HG03469 (cell line): ENCODE measurements at regions not wholly inside any gene's neighbourhood (a gene's known extent, or its start where the extent isn't known, plus 50 kb on each side); places are given as distances from the start of the nearest gene placed in this dataset.

Experiments
- ATAC-seq: cut with Tn5 transposase; IDR thresholded peaks from one replicate; pipeline ENCODE4 v1.9.1; 2021; ENCODE audit warnings: mild to moderate bottlenecking, moderate library complexity, moderate number of reproducible peaks; ENCODE audit not compliant: unreplicated experiment

DNA sequence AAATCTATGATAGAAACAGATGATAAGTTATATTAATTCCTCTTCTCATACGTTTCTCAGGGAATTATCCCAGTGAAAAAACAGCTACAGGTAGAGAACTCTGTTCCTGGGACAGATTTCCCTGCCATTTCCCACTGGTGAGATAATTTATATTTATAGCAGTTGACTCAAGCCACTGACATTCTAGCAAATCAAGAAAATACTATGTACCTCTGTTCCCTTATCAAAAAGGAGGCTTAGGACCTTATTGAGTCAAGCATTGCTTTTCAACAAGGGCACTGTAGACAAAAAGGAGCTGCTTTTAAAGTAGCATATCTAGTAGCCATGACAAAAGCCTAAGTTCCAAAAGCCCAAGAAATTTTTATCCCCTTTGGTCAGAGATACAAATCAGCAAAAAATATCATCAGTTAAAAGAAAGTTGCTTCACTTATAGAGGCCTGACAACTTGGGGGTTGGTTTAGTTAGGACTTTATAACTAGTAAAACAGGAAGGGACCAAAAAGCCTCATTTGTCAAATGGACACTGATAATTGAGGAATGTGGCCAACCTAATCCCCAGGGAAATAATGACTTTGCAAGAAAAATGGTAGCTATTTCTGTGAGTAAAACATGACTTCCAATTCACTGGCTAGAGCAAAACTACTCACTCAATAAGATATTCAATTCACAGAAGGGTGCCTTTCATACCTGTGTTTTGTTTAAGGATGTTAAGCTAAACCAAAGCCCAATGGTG is 652.5 kb downstream of the SLITRK1 start:
- ATAC-seq, result no peak

DNA sequence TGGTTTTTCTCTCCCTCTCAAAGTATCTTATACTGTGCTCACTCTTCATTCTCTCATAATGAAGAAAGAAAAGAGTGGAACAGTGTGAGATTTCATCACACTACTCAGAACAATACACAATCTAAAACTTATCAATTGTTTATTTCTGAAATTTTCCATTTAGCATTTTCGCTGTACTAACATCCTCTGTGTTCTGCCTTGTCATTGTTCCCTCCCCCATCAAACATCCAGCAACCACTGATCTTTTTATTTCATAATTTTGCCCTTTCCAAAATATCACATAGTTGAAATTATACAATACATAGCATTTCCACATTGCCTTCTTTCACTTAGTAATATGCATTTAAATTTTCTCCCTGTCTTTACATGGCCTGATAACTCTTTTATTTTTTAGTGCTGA is 658.7 kb downstream of the SLITRK1 start:
- ATAC-seq, result no peak

DNA sequence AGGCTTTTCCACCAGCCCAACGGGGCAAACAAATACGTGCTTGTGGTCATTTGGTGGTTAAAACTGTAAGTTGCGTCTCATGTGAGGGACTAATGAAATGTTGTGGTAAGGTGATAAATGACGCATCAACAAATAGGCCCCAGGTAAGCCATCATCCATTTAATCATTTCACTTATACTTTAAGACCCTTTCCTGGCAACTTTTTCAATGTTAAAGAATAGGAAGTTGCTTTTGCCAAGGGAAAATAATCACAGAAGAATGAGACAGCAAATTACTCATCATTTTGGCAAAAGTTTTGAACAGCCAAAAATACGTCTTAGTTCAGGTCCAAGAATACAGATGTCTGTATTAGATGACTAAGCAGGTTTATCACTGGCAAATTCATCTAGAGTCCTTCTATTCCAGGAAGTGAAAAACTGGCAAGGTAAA is 660.4 kb downstream of the SLITRK1 start:
- ATAC-seq, result no peak

DNA sequence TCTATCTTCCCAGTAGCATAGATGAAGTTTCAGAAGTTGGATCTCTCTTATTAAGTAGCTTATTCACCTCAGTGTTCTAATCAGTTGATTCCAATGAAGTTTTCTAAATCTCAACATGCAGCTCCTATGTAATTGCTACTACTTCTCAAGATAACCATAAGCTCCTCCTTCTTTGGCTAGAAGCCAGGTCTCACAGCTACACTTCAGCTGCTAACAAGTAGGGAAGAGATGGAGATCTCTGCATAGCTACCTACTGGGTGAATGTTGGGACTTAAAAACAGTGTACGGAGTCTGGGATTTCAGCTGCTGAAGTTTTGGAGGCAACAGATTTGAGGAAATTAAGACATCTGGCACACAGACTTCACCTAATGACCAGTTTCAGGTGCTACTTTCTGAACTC is 661.0 kb downstream of the SLITRK1 start:
- ATAC-seq, result no peak

DNA sequence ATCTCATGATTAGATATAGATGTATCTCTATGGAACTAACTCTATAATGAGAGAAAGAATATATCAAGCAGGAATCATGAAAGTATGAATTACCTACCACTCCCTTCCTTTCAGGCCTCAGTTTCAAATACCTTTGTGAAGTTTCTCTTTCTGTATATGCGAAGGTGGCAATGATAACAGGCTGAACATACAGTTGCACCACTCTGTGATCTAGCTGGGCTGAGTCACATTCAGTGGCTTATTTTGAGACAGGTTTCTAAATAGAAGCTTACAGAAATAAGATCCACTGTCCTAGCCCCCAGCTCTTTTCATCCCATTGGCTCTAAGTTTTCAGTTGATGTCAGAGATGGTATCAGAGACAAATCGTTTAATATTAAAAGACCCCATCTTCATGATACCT is 662.0 kb downstream of the SLITRK1 start:
- no peak for ATAC-seq

- no peak for ATAC-seq
These were observed 662.4 kb downstream of the SLITRK1 start for GRCh38 chr13:83219832-83220231.

GRCh38 chr13:83216479-83217245 is 665.6 kb downstream of the SLITRK1 start:
- no peak for ATAC-seq

DNA sequence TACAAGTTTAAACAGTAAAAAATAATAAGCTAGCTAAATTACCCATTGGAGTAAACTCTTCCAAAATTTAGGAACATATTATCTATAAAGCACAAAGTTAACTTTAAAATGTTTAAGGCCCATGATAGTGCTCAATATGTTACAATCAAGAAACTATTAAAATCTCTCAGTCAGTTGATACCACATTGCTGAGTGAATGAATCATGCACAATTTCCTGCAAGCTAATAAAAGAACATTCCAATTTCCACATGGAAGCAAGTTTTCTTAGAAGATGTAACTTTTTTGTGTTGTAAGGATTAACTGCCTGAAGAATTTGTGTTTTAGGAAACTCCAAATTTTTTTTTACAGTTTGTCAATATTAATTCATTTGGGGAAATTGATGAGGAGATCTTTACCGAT is 666.6 kb downstream of the SLITRK1 start:
- ATAC-seq, result no peak

DNA sequence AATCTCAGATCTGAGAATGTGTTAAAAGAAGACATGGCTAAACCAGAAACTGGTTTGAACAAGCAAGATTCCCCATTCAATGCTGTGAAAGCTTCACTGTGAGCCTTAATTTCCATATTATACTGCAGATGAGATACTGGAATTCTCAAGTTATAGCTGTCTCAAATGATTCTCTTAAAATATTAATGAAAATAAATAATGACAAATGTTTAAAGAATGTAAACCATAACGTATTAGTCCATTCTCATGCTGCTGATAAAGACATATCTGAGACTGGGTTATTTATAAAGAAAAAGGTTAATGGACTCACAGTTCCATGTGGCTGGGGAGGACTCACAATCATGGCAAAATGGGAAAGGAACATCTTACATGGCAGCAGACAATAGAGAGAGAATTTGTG is 667.8 kb downstream of the SLITRK1 start:
- no peak for ATAC-seq

GRCh38 chr13:83211301-83211700 is 671.0 kb downstream of the SLITRK1 start:
- ATAC-seq, result no peak

DNA sequence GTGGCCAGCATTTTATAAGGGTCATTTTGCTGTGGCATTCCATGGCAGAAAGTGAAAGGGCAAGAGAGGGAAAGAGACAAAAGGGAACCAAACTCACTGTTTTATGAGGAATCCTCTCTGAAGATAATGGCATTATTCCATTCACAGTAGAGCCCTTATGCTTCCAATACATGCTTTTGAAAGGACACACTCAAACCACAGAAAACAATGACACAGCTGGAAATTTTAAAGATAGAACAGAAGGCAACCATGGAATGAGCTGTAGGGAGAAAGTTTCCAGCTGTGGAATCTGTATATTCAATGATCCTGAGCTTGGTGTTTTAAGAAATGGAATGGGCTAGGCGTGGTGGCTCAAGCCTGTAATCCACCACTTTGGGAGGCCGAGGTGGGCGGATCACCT is 677.4 kb downstream of the SLITRK1 start:
- no peak for ATAC-seq

- no peak for ATAC-seq
These were observed 680.8 kb downstream of the SLITRK1 start for GRCh38 chr13:83201506-83201905.

GRCh38 chr13:83197316-83197715 is 685.0 kb downstream of the SLITRK1 start:
- ATAC-seq, result no peak

- no peak for ATAC-seq
These were observed 692.3 kb downstream of the SLITRK1 start for GRCh38 chr13:83190020-83190419.

DNA sequence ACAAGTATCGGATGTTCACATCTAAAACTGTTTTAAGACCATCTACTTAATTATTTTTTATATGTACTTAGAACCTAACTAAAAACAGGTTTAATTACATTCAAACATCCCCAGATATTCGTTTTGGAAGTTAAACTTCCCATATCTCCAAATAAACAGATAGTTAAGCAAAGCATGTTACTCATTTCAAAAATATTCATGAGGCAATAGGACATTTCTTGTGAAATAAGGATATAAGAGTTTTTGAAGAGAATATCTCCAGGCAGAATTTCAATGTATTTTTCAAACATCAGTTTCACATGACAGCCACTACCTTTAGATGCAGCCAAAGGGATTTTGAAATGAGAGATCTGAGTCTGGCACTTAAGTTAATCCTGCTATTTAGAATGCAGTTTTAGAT is 697.5 kb downstream of the SLITRK1 start:
- ATAC-seq, result no peak

GRCh38 chr13:83184150-83184475 is 698.2 kb downstream of the SLITRK1 start:
- no peak for ATAC-seq

GRCh38 chr13:83183439-83184149 is 698.7 kb downstream of the SLITRK1 start:
- ATAC-seq, result no peak

- ATAC-seq, result no peak
These were observed 699.4 kb downstream of the SLITRK1 start for GRCh38 chr13:83182845-83183244.

DNA sequence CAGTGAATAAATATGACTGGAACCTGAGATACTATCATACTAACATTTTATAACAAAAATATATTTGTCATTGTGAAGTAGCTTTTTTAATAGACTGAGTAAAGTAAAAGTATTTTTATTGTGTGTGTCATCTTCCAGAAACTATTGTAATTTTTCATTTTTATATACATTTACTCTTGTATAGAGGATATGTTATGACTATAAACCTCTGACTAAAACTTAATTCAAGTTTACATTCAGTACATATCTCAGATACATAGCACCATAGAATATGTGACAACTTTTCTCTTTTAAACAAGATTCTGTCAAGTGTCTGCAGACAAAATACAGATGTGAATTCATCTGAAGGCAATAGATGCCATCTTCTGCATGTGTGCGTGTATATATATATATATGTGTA is 704.3 kb downstream of the SLITRK1 start:
- ATAC-seq, result no peak

DNA sequence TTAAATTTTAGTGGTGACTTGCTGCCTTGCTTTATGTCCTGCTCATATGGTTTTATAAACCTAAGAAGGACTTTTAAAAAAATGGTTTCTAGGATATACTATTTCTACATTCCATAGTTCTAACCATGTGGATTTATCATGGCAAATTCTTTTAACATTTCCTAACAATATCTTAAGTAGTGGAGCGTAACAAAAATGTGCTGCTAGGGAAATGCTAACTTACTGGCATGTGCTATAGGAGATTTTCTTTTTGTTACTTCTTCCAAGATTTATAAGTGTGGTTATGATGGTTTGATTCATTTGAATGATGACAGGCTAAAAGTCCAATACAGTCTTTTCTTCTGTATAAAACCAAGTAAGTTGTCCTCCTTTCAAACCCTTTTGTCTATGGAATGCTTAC is 713.7 kb downstream of the SLITRK1 start:
- no peak for ATAC-seq

- no peak for ATAC-seq
These were observed 715.1 kb downstream of the SLITRK1 start for GRCh38 chr13:83167203-83167602.

DNA sequence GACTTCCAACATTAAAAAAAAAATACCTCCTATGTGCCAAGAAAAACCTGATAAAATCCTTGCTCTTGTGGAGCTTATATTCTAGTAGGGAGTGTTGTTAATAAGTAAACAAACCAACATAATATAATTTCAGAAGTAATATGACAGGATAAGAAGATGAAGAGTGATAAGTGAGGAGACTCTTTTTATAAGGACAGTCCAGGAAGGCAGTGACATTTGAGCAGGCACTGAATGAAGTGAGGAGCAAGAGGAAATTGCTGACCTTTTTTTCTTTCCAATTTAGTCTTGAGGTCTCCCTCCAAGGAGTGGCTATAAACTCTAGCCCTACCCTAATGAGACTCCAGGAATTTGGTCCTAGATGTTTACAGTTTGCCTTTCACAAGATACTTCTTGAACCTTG is 715.7 kb downstream of the SLITRK1 start:
- ATAC-seq, result no peak
